HG03060 (cell line): ENCODE measurements at regions not wholly inside any gene's neighbourhood (a gene's known extent, or its start where the extent isn't known, plus 50 kb on each side); places are given as distances from the start of the nearest gene placed in this dataset.
"Not testable (repeated sequence)": the region's sequence is repeated elsewhere in the genome, so short reads cannot be mapped to it uniquely, and the experiment has no call there.

Source experiments
- ATAC-seq: cut with Tn5 transposase; IDR thresholded peaks from one replicate; pipeline ENCODE4 v1.9.1; 2021; ENCODE audit warnings: low read depth, moderate number of reproducible peaks; ENCODE audit not compliant: unreplicated experiment

- no peak for ATAC-seq
These were observed 245.3 kb upstream of the UFL1 start for GRCh38 chr6:96276305-96276704.

GRCh38 chr6:96276856-96277255 is 244.8 kb upstream of the UFL1 start:
- ATAC-seq: no peak

GRCh38 chr6:96279084-96279483 is 242.5 kb upstream of the UFL1 start:
- no peak for ATAC-seq

- no peak for ATAC-seq
These were observed 235.1 kb upstream of the UFL1 start for GRCh38 chr6:96286503-96286902.

GRCh38 chr6:96299525-96299924 is 222.1 kb upstream of the UFL1 start:
- no peak for ATAC-seq

GRCh38 chr6:96301023-96301422 is 220.6 kb upstream of the UFL1 start:
- no peak for ATAC-seq

- ATAC-seq: no peak
These were observed 219.8 kb upstream of the UFL1 start for GRCh38 chr6:96301781-96302180.

- ATAC-seq: no peak
These were observed 218.6 kb upstream of the UFL1 start for GRCh38 chr6:96302991-96303390.

- peak; percentile 99 for ATAC-seq
These were observed 216.6 kb upstream of the UFL1 start for GRCh38 chr6:96304997-96305396.

- ATAC-seq: no peak
These were observed 190.7 kb upstream of the UFL1 start for GRCh38 chr6:96330884-96331283.

GRCh38 chr6:96340164-96340563 is 181.4 kb upstream of the UFL1 start:
- ATAC-seq: no peak

GRCh38 chr6:96345501-96345900 is 176.1 kb upstream of the UFL1 start:
- ATAC-seq: no peak

- no peak for ATAC-seq
These were observed 140.4 kb upstream of the UFL1 start for GRCh38 chr6:96381246-96381645.

- ATAC-seq: no peak
These were observed 129.7 kb upstream of the UFL1 start for GRCh38 chr6:96391776-96392360.

GRCh38 chr6:96394727-96395126 is 126.9 kb upstream of the UFL1 start:
- no peak for ATAC-seq

GRCh38 chr6:96410467-96410866 is 111.1 kb upstream of the UFL1 start:
- ATAC-seq: no peak

- no peak for ATAC-seq
These were observed 101.3 kb upstream of the UFL1 start for GRCh38 chr6:96420294-96420693.

- no peak for ATAC-seq
These were observed 87.7 kb upstream of the UFL1 start for GRCh38 chr6:96433950-96434349.

GRCh38 chr6:96436398-96436797 is 85.2 kb upstream of the UFL1 start:
- no peak for ATAC-seq

GRCh38 chr6:96437228-96437627 is 84.4 kb upstream of the UFL1 start:
- not testable (repeated sequence) for ATAC-seq

GRCh38 chr6:96450082-96450769 is 71.4 kb upstream of the UFL1 start:
- no peak for ATAC-seq

GRCh38 chr6:96450770-96451130 is 70.9 kb upstream of the UFL1 start:
- no peak for ATAC-seq

- no peak for ATAC-seq
These were observed 62.8 kb upstream of the UFL1 start for GRCh38 chr6:96458771-96459170.
